MM.1S (cell line): ENCODE measurements at regions not wholly inside any gene's neighbourhood (a gene's known extent, or its start where the extent isn't known, plus 50 kb on each side); places are given as distances from the start of the nearest gene placed in this dataset.

Experiments used
- DNase-seq: peaks from one replicate; pipeline ENCODE4 v3.0.0-alpha.2; 2015
- H2AFZ ChIP-seq: fragments of 300-600 bp; sonication (generic); 2 replicates; pipeline ENCODE4 v1.6.0; 2016; ENCODE audit warnings: antibody characterized with exemption, low read length
- H3F3A ChIP-seq: fragments of 300-600 bp; sonication (generic); 2 replicates; pipeline ENCODE4 v1.6.1; 2016; ENCODE audit warnings: mild to moderate bottlenecking, antibody characterized with exemption, low read length, moderate library complexity, mixed read lengths; ENCODE audit not compliant: insufficient read depth
- H3K27ac ChIP-seq: fragments of 300-600 bp; sonication (generic); 2 replicates; pipeline ENCODE4 v1.5.1; 2016; ENCODE audit warnings: mild to moderate bottlenecking, low read length
- H3K27me3 ChIP-seq: fragments of 300-600 bp; sonication (generic); replicated peaks from 2 replicates; pipeline ENCODE4 v1.6.0; 2016; ENCODE audit warnings: low read length; ENCODE audit not compliant: insufficient read depth
- H3K36me3 ChIP-seq: fragments of 300-600 bp; sonication (generic); replicated peaks from 2 replicates; pipeline ENCODE4 v1.6.1; 2016; ENCODE audit warnings: mild to moderate bottlenecking, low read length, mixed read lengths; ENCODE audit not compliant: insufficient read depth
- H3K4me1 ChIP-seq: fragments of 300-600 bp; sonication (generic); 2 replicates; pipeline ENCODE4 v1.6.1; 2016; ENCODE audit warnings: low read length, mixed read lengths
- H3K4me2 ChIP-seq: fragments of 300-600 bp; sonication (generic); 2 replicates; pipeline ENCODE4 v1.6.0; 2016; ENCODE audit warnings: low read depth, low read length
- H3K4me3 ChIP-seq: fragments of 300-600 bp; sonication (generic); 2 replicates; pipeline ENCODE4 v1.5.1; 2016; ENCODE audit warnings: low read length, mixed read lengths
- H3K79me2 ChIP-seq: fragments of 300-600 bp; sonication (generic); 2 replicates; pipeline ENCODE4 v1.6.1; 2016; ENCODE audit warnings: mixed run types, low read length, mixed read lengths
- H3K9ac ChIP-seq: fragments of 300-600 bp; sonication (generic); 2 replicates; pipeline ENCODE4 v1.6.1; 2016; ENCODE audit warnings: low read length, mixed read lengths
- H3K9me2 ChIP-seq: fragments of 300-600 bp; sonication (generic); replicated peaks from 2 replicates; pipeline ENCODE4 v1.6.1; 2016; ENCODE audit warnings: mild to moderate bottlenecking, low read length, mixed read lengths; ENCODE audit not compliant: insufficient read depth
- H3K9me3 ChIP-seq: fragments of 300-600 bp; sonication (generic); replicated peaks from 2 replicates; pipeline ENCODE4 v1.6.1; 2016; ENCODE audit warnings: mild to moderate bottlenecking, low read length, mixed read lengths; ENCODE audit not compliant: insufficient read depth
- H4K20me1 ChIP-seq: fragments of 300-600 bp; sonication (generic); 2 replicates; pipeline ENCODE4 v1.6.1; 2016; ENCODE audit warnings: mild to moderate bottlenecking, low read length, moderate library complexity, mixed read lengths; ENCODE audit not compliant: insufficient read depth
- EZH2 ChIP-seq: fragments of 300-600 bp; sonication (generic); optimal IDR thresholded peaks from 2 replicates; pipeline ENCODE3; 2017; ENCODE audit warnings: low read depth, mild to moderate bottlenecking, antibody characterized with exemption, low read length, mixed read lengths
- EZH2phosphoT487 ChIP-seq: fragments of 300-600 bp; sonication (generic); IDR thresholded peaks from 2 replicates; pipeline ENCODE4 v1.6.1; 2018; ENCODE audit warnings: antibody characterized with exemption, low read length
- TF ChIP-seq, protein P1 (sequence below): fragments of 300-600 bp; sonication (generic); IDR thresholded peaks from 2 replicates; pipeline ENCODE4 v1.5.1; 2016; ENCODE audit warnings: antibody characterized with exemption, low read length, mixed read lengths

DNA sequence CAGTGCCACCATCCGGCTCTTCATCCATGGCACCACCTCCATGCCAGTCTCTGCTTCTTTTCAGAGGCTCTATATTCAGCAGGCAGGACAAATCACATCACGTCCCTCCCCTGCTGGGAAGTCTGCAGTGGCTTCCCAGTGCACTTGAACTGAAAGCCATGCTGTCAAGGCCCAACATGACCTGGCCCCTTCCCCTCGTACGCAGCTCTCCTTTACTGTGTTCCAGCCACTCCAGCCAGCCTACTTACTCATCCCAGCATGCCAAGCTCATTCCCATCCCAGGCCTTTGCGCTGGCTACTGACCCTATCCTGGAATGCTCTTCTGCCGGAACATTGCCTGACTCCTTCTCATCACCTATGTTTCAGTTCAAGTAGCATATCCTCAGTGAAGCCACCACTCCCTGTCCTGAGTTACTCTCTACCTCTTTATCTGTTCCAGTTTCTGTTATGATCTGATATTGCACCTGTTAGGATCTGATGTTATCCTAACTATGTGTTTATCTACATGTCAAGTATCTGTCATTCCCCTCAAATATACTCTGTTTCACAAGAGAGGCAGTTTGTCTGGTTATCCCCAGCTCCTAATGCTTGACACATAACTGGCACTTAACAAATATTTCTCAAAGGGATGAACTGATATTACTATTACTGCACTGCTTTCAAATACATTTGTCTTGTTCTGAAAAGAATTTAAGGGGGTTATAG lies 101.2 kb upstream of the F3 start:
- Histone ChIP-seq H3F3A (no peaks in the 10 kb centered on the region), H3K4me3 (no peak overlapping the region), H4K20me1 (no peaks in the 10 kb centered on the region), H2AFZ (no peak overlapping the region), H3K36me3 (no peaks in the 10 kb centered on the region), H3K79me2 (no peaks in the 10 kb centered on the region), H3K9me2 (no peaks in the 10 kb centered on the region), H3K9ac (no peak overlapping the region), H3K27me3 (no peaks in the 10 kb centered on the region), H3K9me3 (no peaks in the 10 kb centered on the region), H3K27ac (no peak overlapping the region), H3K4me1 (no peaks in the 10 kb centered on the region), H3K4me2 (no peak overlapping the region)
- no peak for DNase-seq
- TF ChIP-seq, protein P1, sequence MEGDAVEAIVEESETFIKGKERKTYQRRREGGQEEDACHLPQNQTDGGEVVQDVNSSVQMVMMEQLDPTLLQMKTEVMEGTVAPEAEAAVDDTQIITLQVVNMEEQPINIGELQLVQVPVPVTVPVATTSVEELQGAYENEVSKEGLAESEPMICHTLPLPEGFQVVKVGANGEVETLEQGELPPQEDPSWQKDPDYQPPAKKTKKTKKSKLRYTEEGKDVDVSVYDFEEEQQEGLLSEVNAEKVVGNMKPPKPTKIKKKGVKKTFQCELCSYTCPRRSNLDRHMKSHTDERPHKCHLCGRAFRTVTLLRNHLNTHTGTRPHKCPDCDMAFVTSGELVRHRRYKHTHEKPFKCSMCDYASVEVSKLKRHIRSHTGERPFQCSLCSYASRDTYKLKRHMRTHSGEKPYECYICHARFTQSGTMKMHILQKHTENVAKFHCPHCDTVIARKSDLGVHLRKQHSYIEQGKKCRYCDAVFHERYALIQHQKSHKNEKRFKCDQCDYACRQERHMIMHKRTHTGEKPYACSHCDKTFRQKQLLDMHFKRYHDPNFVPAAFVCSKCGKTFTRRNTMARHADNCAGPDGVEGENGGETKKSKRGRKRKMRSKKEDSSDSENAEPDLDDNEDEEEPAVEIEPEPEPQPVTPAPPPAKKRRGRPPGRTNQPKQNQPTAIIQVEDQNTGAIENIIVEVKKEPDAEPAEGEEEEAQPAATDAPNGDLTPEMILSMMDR = no peak
- no peak for TF ChIP-seq EZH2
- no peak for TF ChIP-seq EZH2phosphoT487

DNA sequence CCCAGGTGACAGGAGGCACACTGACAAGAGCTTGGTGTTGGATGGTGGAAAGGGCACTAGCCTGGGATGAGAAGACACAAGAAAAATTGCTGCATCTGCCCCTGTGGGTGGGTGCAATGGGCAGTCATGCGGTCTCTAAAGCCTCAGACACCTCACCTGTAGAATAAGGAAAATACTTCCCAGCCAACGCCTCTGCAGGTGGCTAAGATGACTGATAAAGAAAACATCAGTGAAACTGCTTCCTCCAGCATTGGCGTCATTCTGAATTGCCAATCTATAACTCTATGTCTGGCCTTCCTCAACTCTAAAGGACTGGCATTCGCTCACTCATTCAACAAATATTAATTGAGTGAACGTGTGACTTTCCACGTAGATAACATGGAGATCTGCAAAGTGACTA lies 100.4 kb upstream of the F3 start:
- Histone ChIP-seq H3K79me2 (no peaks in the 10 kb centered on the region), H3K9ac (no peak overlapping the region), H3K4me2 (no peak overlapping the region), H3K4me1 (no peaks in the 10 kb centered on the region), H3K4me3 (no peak overlapping the region), H4K20me1 (no peaks in the 10 kb centered on the region), H3K9me3 (no peaks in the 10 kb centered on the region), H3K9me2 (no peaks in the 10 kb centered on the region), H3F3A (no peaks in the 10 kb centered on the region), H3K27me3 (no peaks in the 10 kb centered on the region), H3K36me3 (no peaks in the 10 kb centered on the region), H2AFZ (no peak overlapping the region), H3K27ac (no peak overlapping the region)
- TF ChIP-seq EZH2 (no peak), EZH2phosphoT487 (no peak)
- TF ChIP-seq, protein P1 = no peak
- no peak for DNase-seq

DNA sequence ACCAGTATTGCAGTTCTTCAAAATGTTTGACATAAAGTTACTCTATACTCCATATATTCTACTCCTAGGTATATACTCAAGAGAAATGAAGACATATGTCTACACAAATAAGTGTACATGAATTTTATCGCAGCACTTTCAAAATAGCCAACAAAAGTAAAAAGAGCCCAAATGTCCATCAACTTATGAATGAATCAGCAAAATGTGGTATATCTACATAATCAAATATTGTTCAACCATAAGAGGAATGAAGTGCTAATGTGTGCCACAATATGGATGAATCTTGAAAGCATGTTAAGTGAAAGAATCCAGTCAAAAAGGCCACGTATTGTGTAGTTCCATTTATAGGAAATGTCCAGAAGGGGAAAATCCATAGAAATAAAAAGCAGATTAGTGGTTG lies 98.6 kb upstream of the F3 start:
- no peak for DNase-seq
- Histone ChIP-seq H3K4me1 (no peaks in the 10 kb centered on the region), H3K4me3 (no peak overlapping the region), H3K27ac (no peak overlapping the region), H3K79me2 (no peaks in the 10 kb centered on the region), H3K36me3 (no peaks in the 10 kb centered on the region), H3K4me2 (no peak overlapping the region), H3K9me3 (no peaks in the 10 kb centered on the region), H3K9ac (no peak overlapping the region), H3K27me3 (no peaks in the 10 kb centered on the region), H4K20me1 (no peaks in the 10 kb centered on the region), H3K9me2 (no peaks in the 10 kb centered on the region), H2AFZ (no peak overlapping the region), H3F3A (no peaks in the 10 kb centered on the region)
- TF ChIP-seq, protein P1 = no peak
- TF ChIP-seq EZH2 (no peak), EZH2phosphoT487 (no peak)
